Loucy (cell line): ENCODE measurements at regions not wholly inside any gene's neighbourhood (a gene's known extent, or its start where the extent isn't known, plus 50 kb on each side); places are given as distances from the start of the nearest gene placed in this dataset.

Source experiments
- EZH2phosphoT487 ChIP-seq: fragments of 200-600 bp; IDR thresholded peaks from 2 replicates; pipeline ENCODE4 v1.6.1; 2018; ENCODE audit warnings: antibody characterized with exemption, mild to moderate bottlenecking, moderate library complexity, borderline replicate concordance
- TF ChIP-seq, protein P1 (sequence below): fragments of 200-600 bp; sonication (generic); conservative IDR thresholded peaks from 2 replicates; pipeline ENCODE4 v1.5.1; 2014; ENCODE audit warnings: mild to moderate bottlenecking, antibody characterized with exemption, low read length

GRCh38 chr9:21720758-21721157 is 81.7 kb upstream of the MTAP start:
- TF ChIP-seq, protein P1, sequence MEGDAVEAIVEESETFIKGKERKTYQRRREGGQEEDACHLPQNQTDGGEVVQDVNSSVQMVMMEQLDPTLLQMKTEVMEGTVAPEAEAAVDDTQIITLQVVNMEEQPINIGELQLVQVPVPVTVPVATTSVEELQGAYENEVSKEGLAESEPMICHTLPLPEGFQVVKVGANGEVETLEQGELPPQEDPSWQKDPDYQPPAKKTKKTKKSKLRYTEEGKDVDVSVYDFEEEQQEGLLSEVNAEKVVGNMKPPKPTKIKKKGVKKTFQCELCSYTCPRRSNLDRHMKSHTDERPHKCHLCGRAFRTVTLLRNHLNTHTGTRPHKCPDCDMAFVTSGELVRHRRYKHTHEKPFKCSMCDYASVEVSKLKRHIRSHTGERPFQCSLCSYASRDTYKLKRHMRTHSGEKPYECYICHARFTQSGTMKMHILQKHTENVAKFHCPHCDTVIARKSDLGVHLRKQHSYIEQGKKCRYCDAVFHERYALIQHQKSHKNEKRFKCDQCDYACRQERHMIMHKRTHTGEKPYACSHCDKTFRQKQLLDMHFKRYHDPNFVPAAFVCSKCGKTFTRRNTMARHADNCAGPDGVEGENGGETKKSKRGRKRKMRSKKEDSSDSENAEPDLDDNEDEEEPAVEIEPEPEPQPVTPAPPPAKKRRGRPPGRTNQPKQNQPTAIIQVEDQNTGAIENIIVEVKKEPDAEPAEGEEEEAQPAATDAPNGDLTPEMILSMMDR, result no peak
- no peak for TF ChIP-seq EZH2phosphoT487
